Thyroid gland (tissue), 4 donors: ENCODE measurements at regions not wholly inside any gene's neighbourhood (a gene's known extent, or its start where the extent isn't known, plus 50 kb on each side); places are given as distances from the start of the nearest gene placed in this dataset.

Source experiments
- DNase-seq, 2 donors: peaks; one replicate each; pipeline ENCODE4 v3.0.0-alpha.2; 2019
- H3K27ac ChIP-seq, 3 donors: fragments of 200-600 bp; sonication (generic); 1 replicate in 2 of 3; 2 replicates in 1 of 3; pipeline ENCODE4 v1.5.1; 2016 to 2019; ENCODE audit warnings: mild to moderate bottlenecking in 1 of 3, moderate library complexity in 1 of 3
- H3K27me3 ChIP-seq: fragments of 200-600 bp; sonication (generic); one replicate; pipeline ENCODE4 v1.5.1; 2019
- H3K36me3 ChIP-seq, 2 donors: fragments of 200-600 bp; sonication (generic); one replicate each; pipeline ENCODE4 v1.5.1; 2016 to 2019
- H3K4me1 ChIP-seq, 2 donors: fragments of 200-600 bp; sonication (generic); one replicate each; pipeline ENCODE4 v1.5.1; 2017 to 2019
- H3K4me3 ChIP-seq, 3 donors: fragments of 200-600 bp; sonication (generic); replicated peaks in 1 of 3; 1 replicate in 2 of 3; 2 replicates in 1 of 3; pipeline ENCODE4 v1.5.1; 2016; ENCODE audit warnings: mild to moderate bottlenecking in 1 of 3
- H3K9me3 ChIP-seq: fragments of 200-600 bp; sonication (generic); one replicate; pipeline ENCODE4 v1.5.1; 2017
- CTCF ChIP-seq, 6 experiments: fragments of 200-600 bp in 3 of 6; fragments of 450-650 bp in 3 of 6; sonication (generic) in 3 of 6; IDR thresholded peaks; one replicate each; pipeline ENCODE4 v1.5.1; 2016 to 2019; ENCODE audit warnings: antibody characterized with exemption in 6 of 6, mild to moderate bottlenecking in 2 of 6, inconsistent platforms in 1 of 6, moderate library complexity in 1 of 6
- POLR2A ChIP-seq, 2 donors: fragments of 450-650 bp; IDR thresholded peaks; one replicate each; pipeline ENCODE4 v1.6.1; 2017; ENCODE audit warnings: antibody characterized with exemption in 2 of 2, mild to moderate bottlenecking in 2 of 2, moderate library complexity in 1 of 2
- WGBS, 2 donors: methylation state at CpG; one replicate each; pipeline ENCODE4 v1.1.5; 2017; 5-methylcytosine and 5-hydroxymethylcytosine counted together
- intact Hi-C: fragments of 100-400 bp; cut with DNase I; formaldehyde crosslinking; loops from one replicate; pipeline ENCODE4 v1.15.1; 2023

GRCh38 chr1:73042403-73042802, 760.1 kb upstream of the NEGR1 start:
- Histone ChIP-seq H3K27me3 (no peaks in the 10 kb centered on the region), H3K9me3 (no peaks in the 10 kb centered on the region), H3K27ac (no peak overlapping the region), H3K36me3 (no peaks in the 10 kb centered on the region), H3K4me1 (no peaks in the 10 kb centered on the region), H3K4me3 (no peak overlapping the region)
- no peak for DNase-seq
- intact Hi-C loops, result no loop called here
- 84 to 96% methylated on average over 1 of the region's 1 CpG for WGBS, 2 donors
- TF ChIP-seq POLR2A (IDR thresholded peaks at IDR 0.05) (no peak), CTCF (IDR thresholded peaks at IDR 0.05) (no peak)

DNA sequence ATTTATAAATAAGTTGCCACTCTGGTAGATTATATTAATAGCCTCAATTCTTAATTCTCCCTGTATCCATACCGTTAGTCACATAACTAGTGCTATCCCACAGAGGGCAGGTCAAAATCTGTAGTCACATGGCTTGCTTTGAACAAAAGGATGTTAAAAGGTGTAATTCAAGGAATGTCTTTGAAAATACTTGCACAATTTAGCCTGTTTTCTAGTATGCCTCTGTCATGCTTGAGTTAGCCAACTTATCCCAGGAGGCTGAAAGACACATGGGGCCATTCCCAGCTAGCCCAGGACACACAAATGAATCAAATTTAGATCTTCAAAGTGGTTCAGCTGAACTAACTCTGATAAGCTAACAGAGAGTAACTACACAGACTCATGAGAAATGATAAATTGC, 758.5 kb upstream of the NEGR1 start:
- TF ChIP-seq POLR2A (IDR thresholded peaks at IDR 0.05), result no peak
- no peak for TF ChIP-seq CTCF (IDR thresholded peaks at IDR 0.05)

DNA sequence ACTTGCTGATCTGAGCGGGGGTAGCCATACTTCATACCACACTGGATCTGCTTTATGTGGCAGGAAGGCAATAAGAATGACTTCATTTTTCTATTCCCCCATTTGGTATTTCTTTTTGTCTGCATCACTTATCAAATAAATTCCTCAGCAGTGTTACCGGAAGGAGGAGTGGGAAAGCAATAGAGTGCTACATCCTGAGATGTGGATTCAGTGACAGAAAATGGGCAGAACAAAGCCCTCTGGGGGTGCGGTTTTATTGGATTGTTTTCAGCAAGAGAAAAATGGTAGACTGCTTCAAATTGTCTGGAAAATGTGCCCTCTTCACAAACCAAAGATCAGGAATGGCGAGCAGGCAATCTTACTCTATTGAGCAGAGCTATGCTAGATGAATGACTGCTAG, 751.9 kb upstream of the NEGR1 start:
- no peaks in the 10 kb centered on the region for H3K4me1 ChIP-seq
- no peaks in the 10 kb centered on the region for H3K27me3 ChIP-seq
- H3K27ac ChIP-seq, result no peak overlapping the region
- no peaks in the 10 kb centered on the region for H3K9me3 ChIP-seq
- TF ChIP-seq POLR2A (IDR thresholded peaks at IDR 0.05) (no peak), CTCF (IDR thresholded peaks at IDR 0.05) (no peak)
- no peaks in the 10 kb centered on the region for H3K36me3 ChIP-seq
- no peak overlapping the region for H3K4me3 ChIP-seq
- 75 to 80% methylated on average over 4 of the region's 4 CpGs for WGBS, 2 donors
- intact Hi-C loops, result no loop called here
- DNase-seq, result no peak

More for the DNA sequence above, 758.5 kb upstream of the NEGR1 start:
- no peak for DNase-seq
- Histone ChIP-seq H3K4me3 (no peak overlapping the region), H3K27ac (no peak overlapping the region), H3K36me3 (no peaks in the 10 kb centered on the region), H3K9me3 (no peaks in the 10 kb centered on the region), H3K4me1 (no peaks in the 10 kb centered on the region), H3K27me3 (no peaks in the 10 kb centered on the region)
- WGBS, 2 donors, result 81 to 84% methylated on average over 1 of the region's 1 CpG
- intact Hi-C loops, result no loop called here

DNA sequence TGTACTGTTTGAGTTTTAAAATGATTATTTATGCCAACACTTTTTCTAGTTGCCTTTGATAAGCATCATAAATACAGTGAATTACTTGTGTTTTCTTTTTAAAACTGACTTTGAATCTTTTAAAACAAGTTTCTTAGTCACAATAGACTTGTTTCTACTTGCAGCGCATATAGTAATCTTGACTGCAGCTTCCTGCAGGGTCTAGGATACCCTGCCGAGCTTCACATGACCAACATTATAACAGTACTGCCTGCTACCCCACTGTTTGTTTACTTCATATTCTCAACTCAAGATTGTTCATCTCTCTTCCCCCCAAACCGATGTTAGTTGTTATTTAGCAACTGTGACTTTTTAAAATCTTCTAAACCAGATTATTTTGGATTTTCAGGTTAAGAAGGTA, 751.3 kb upstream of the NEGR1 start:
- Histone ChIP-seq H3K36me3 (no peaks in the 10 kb centered on the region), H3K27ac (no peak overlapping the region), H3K4me1 (no peaks in the 10 kb centered on the region), H3K27me3 (no peaks in the 10 kb centered on the region), H3K4me3 (no peak overlapping the region), H3K9me3 (no peaks in the 10 kb centered on the region)
- TF ChIP-seq POLR2A (IDR thresholded peaks at IDR 0.05) (no peak), CTCF (IDR thresholded peaks at IDR 0.05) (no peak)
- DNase-seq, result no peak
- intact Hi-C loops, result no loop called here
- WGBS, 2 donors, result 41 to 46% methylated on average over 3 of the region's 3 CpGs

- Histone ChIP-seq H3K4me3 (no peak overlapping the region), H3K4me1 (no peaks in the 10 kb centered on the region), H3K36me3 (no peaks in the 10 kb centered on the region), H3K27ac (no peak overlapping the region), H3K27me3 (no peaks in the 10 kb centered on the region), H3K9me3 (no peaks in the 10 kb centered on the region)
- intact Hi-C loops, result no loop called here
- no peak for TF ChIP-seq CTCF (IDR thresholded peaks at IDR 0.05)
- no peak for TF ChIP-seq POLR2A (IDR thresholded peaks at IDR 0.05)
- no peak for DNase-seq
- WGBS, 2 donors, result 82 to 86% methylated on average over 2 of the region's 2 CpGs
Measured at GRCh38 chr1:73029571-73029970, 747.2 kb upstream of the NEGR1 start.
